SK-N-SH treated with all-trans-retinoic acid at 6 μM for 48 hours (cell line): ENCODE measurements at regions not wholly inside any gene's neighbourhood (a gene's known extent, or its start where the extent isn't known, plus 50 kb on each side); places are given as distances from the start of the nearest gene placed in this dataset.

Source experiments
- ATAC-seq: fragments of 200-7000 bp; cut with Tn5 transposase; 3 replicates; pipeline ENCODE4 v1.9.1; 2020; ENCODE audit warnings: mild to moderate bottlenecking, moderate library complexity
- ARNTL ChIP-seq: fragments of 450-650 bp; formaldehyde crosslinking; IDR thresholded peaks from 2 replicates; pipeline ENCODE4 v1.5.0; 2020; ENCODE audit warnings: low read depth, mild to moderate bottlenecking, moderate library complexity, borderline replicate concordance
- BACH2 ChIP-seq: fragments of 250-450 bp; sonication (Bioruptor Pico); IDR thresholded peaks from 2 replicates; pipeline ENCODE4 v1.9.0; 2021; ENCODE audit warnings: mild to moderate bottlenecking, borderline replicate concordance
- CREB5 ChIP-seq: fragments of 250-450 bp; sonication (Bioruptor Pico); IDR thresholded peaks from 2 replicates; pipeline ENCODE4 v1.5.1; 2020; ENCODE audit warnings: low read depth, mild to moderate bottlenecking, moderate library complexity
- CSDC2 ChIP-seq: fragments of 250-450 bp; sonication (Bioruptor Pico); IDR thresholded peaks from 2 replicates; pipeline ENCODE4 v1.5.0; 2020; ENCODE audit warnings: mild to moderate bottlenecking, moderate library complexity
- CSRNP3 ChIP-seq: fragments of 250-450 bp; sonication (Bioruptor Pico); IDR thresholded peaks from 2 replicates; pipeline ENCODE4 v1.5.1; 2021; ENCODE audit warnings: mild to moderate bottlenecking, moderate library complexity
- ESRRG ChIP-seq: fragments of 250-450 bp; sonication (Bioruptor Pico); IDR thresholded peaks from 2 replicates; pipeline ENCODE4 v1.6.1; 2021; ENCODE audit warnings: mild to moderate bottlenecking
- GLIS3 ChIP-seq: fragments of 250-450 bp; sonication (Bioruptor Pico); IDR thresholded peaks from 2 replicates; pipeline ENCODE4 v1.5.0; 2020; ENCODE audit warnings: mild to moderate bottlenecking, moderate library complexity
- OSR1 ChIP-seq: fragments of 250-450 bp; sonication (Bioruptor Pico); IDR thresholded peaks from 2 replicates; pipeline ENCODE4 v1.8.0; 2022; ENCODE audit warnings: moderate library complexity, mild to moderate bottlenecking, inconsistent platforms
- PATZ1 ChIP-seq: fragments of 250-450 bp; sonication (Bioruptor Pico); IDR thresholded peaks from 2 replicates; pipeline ENCODE4 v1.8.0; 2020; ENCODE audit warnings: mild to moderate bottlenecking, moderate library complexity, borderline replicate concordance
- POU6F1 ChIP-seq: fragments of 250-450 bp; sonication (Bioruptor Pico); IDR thresholded peaks from 2 replicates; pipeline ENCODE4 v1.8.0; 2021; ENCODE audit warnings: low read depth, mild to moderate bottlenecking, moderate library complexity, borderline replicate concordance
- PPARA ChIP-seq: fragments of 250-450 bp; sonication (Bioruptor Pico); IDR thresholded peaks from 2 replicates; pipeline ENCODE4 v1.5.0; 2020; ENCODE audit warnings: mild to moderate bottlenecking, borderline replicate concordance
- RARB ChIP-seq: fragments of 250-450 bp; sonication (Bioruptor Pico); IDR thresholded peaks from 2 replicates; pipeline ENCODE4 v1.8.0; 2021; ENCODE audit warnings: mild to moderate bottlenecking, moderate library complexity
- SNAI2 ChIP-seq: fragments of 250-450 bp; sonication (Bioruptor Pico); IDR thresholded peaks from 2 replicates; pipeline ENCODE4 v1.5.0; 2020; ENCODE audit warnings: mild to moderate bottlenecking, moderate library complexity
- TCF4 ChIP-seq: fragments of 250-450 bp; sonication (Bioruptor Pico); IDR thresholded peaks from 2 replicates; pipeline ENCODE4 v1.8.0; 2021; ENCODE audit warnings: mild to moderate bottlenecking, moderate library complexity, borderline replicate concordance
- TOX ChIP-seq: fragments of 250-450 bp; sonication (Bioruptor Pico); IDR thresholded peaks from 2 replicates; pipeline ENCODE4 v1.8.0; 2021; ENCODE audit warnings: mild to moderate bottlenecking, moderate library complexity, borderline replicate concordance
- TSHZ2 ChIP-seq: fragments of 250-450 bp; sonication (Bioruptor Pico); IDR thresholded peaks from 2 replicates; pipeline ENCODE4 v1.5.0; 2020; ENCODE audit warnings: mild to moderate bottlenecking, moderate library complexity
- ZC3H10 ChIP-seq: fragments of 250-450 bp; sonication (Bioruptor Pico); IDR thresholded peaks from 2 replicates; pipeline ENCODE4 v1.5.1; 2021; ENCODE audit warnings: mild to moderate bottlenecking, moderate library complexity
- ZFP30 ChIP-seq: fragments of 450-650 bp; formaldehyde crosslinking; IDR thresholded peaks from 2 replicates; pipeline ENCODE4 v1.5.0; 2022; ENCODE audit warnings: mild to moderate bottlenecking, moderate library complexity
- ZNF565 ChIP-seq: fragments of 450-650 bp; formaldehyde crosslinking; conservative IDR thresholded peaks from 2 replicates; pipeline ENCODE4 v1.5.0; 2020; ENCODE audit warnings: low read depth, mild to moderate bottlenecking, moderate library complexity
- ZNF70 ChIP-seq: fragments of 450-650 bp; formaldehyde crosslinking; IDR thresholded peaks from 2 replicates; pipeline ENCODE4 v1.5.0; 2020; ENCODE audit warnings: mild to moderate bottlenecking, moderate library complexity
- ZNF8 ChIP-seq: fragments of 450-650 bp; formaldehyde crosslinking; IDR thresholded peaks from 2 replicates; pipeline ENCODE4 v1.5.0; 2020; ENCODE audit warnings: mild to moderate bottlenecking, moderate library complexity

- ATAC-seq: no peak
- TF ChIP-seq ZC3H10 (CRISPR knock-in tag) (no peak), PPARA (CRISPR knock-in tag) (no peak), CSRNP3 (no peak), PATZ1 (CRISPR knock-in tag) (no peak), CSDC2 (CRISPR knock-in tag) (no peak), TCF4 (CRISPR knock-in tag) (no peak), CREB5 (no peak), ZNF8 (CRISPR knock-in tag) (no peak), ARNTL (CRISPR knock-in tag) (no peak), ZNF565 (CRISPR knock-in tag) (no peak), SNAI2 (CRISPR knock-in tag) (no peak), RARB (CRISPR knock-in tag) (no peak), GLIS3 (no peak), POU6F1 (no peak)
Measured at GRCh38 chr10:53023411-53023810, 250.8 kb upstream of the MBL2 start.

GRCh38 chr10:53022611-53023088 lies 250.1 kb upstream of the MBL2 start:
- no peak for TF ChIP-seq POU6F1
- no peak for TF ChIP-seq ZFP30 (CRISPR knock-in tag)
- no peak for TF ChIP-seq CREB5
- TF ChIP-seq RARB (CRISPR knock-in tag): no peak
- TF ChIP-seq ESRRG: no peak
- no peak for ATAC-seq

GRCh38 chr10:53013201-53013810 lies 240.7 kb upstream of the MBL2 start:
- TF ChIP-seq TSHZ2 (CRISPR knock-in tag): no peak
- no peak for TF ChIP-seq GLIS3
- no peak for TF ChIP-seq BACH2 (CRISPR knock-in tag)
- TF ChIP-seq ZNF8 (CRISPR knock-in tag): no peak
- TF ChIP-seq RARB (CRISPR knock-in tag): no peak
- no peak for TF ChIP-seq CREB5
- TF ChIP-seq ZFP30 (CRISPR knock-in tag): no peak
- TF ChIP-seq ESRRG: no peak
- TF ChIP-seq PATZ1 (CRISPR knock-in tag): no peak
- TF ChIP-seq ZC3H10 (CRISPR knock-in tag): no peak
- TF ChIP-seq TOX (CRISPR knock-in tag): no peak
- TF ChIP-seq CSDC2 (CRISPR knock-in tag): no peak
- TF ChIP-seq ZNF565 (CRISPR knock-in tag): no peak
- no peak for TF ChIP-seq OSR1 (CRISPR knock-in tag)
- no peak for TF ChIP-seq TCF4 (CRISPR knock-in tag)
- no peak for TF ChIP-seq PPARA (CRISPR knock-in tag)
- TF ChIP-seq ZNF70 (CRISPR knock-in tag): no peak
- TF ChIP-seq, all 23 proteins: peak for 0
- ATAC-seq: no peak
